HepG2 (cell line): ENCODE measurements at regions not wholly inside any gene's neighbourhood (a gene's known extent, or its start where the extent isn't known, plus 50 kb on each side); places are given as distances from the start of the nearest gene placed in this dataset.

Source experiments
- ATAC-seq: fragments of 200-7000 bp; cut with Tn5 transposase; 3 replicates; pipeline ENCODE4 v1.9.1; 2020; ENCODE audit warnings: mild to moderate bottlenecking, moderate library complexity
- BruUV-seq: library from RNA; stranded (reverse); fragments of 400-500 nt; replicated peaks from 2 replicates; lab custom pipeline; 2021; lab: Mats Ljungman, UMichigan
- CTCF ChIA-PET: fragments of 300-600 bp; formaldehyde crosslinking; extraction: SDS; loops from one replicate; lab custom pipeline; 2021; ENCODE audit warnings: low total read pairs, inconsistent platforms, low intra/inter-chr PET ratio; lab: Yijun Ruan, JAX
- POLR2A ChIA-PET: fragments of 350-600 bp; sonication (Branson Sonifier 250); formaldehyde crosslinking; loops from one replicate; lab custom pipeline; 2020; ENCODE audit warnings: antibody characterized with exemption, inconsistent platforms; lab: Yijun Ruan, JAX
- DNase-seq: peaks from one replicate; pipeline ENCODE4 v3.0.0-alpha.2; 2015; ENCODE audit warnings: low spot score
- FAIRE-seq: peaks from 3 replicates; lab custom pipeline; 2011; peaks lifted over from hg19 to GRCh38; lab: Jason Lieb, UNC
- H2AFZ ChIP-seq: one replicate; pipeline ENCODE4 v1.6.1; 2011; ENCODE audit warnings: low read length, inconsistent platforms
- H3K27ac ChIP-seq: fragments of 300-600 bp; 3 replicates; pipeline ENCODE4 v1.8.0; 2011; ENCODE audit warnings: mixed run types, mild to moderate bottlenecking, mixed read lengths, low read length, inconsistent platforms; ENCODE audit not compliant: insufficient read depth; ENCODE audit errors: extremely low read length
- H3K27me3 ChIP-seq, 2 experiments: fragments of 200-600 bp in 1 of 2; 2 replicates in 1 of 2; 3 replicates in 1 of 2; pipeline versions ENCODE4 v1.6.0 to v1.8.0; 2011; ENCODE audit warnings: low read length in 2 of 2, mild to moderate bottlenecking in 2 of 2, moderate library complexity in 2 of 2, inconsistent platforms in 1 of 2; ENCODE audit not compliant: insufficient read depth in 2 of 2, control insufficient read depth in 1 of 2
- H3K36me3 ChIP-seq, 2 experiments: fragments of 200-600 bp in 1 of 2; replicated peaks in 1 of 2; 2 replicates in 1 of 2; 3 replicates in 1 of 2; pipeline versions ENCODE4 v1.5.1 to v1.8.0; 2011; ENCODE audit warnings: low read length in 2 of 2, inconsistent platforms in 1 of 2; ENCODE audit not compliant: insufficient read depth in 2 of 2, control insufficient read depth in 1 of 2
- H3K4me1 ChIP-seq: 2 replicates; pipeline ENCODE4 v1.5.1; 2012; ENCODE audit warnings: low read length, inconsistent platforms; ENCODE audit not compliant: insufficient read depth
- H3K4me2 ChIP-seq: 2 replicates; pipeline ENCODE4 v1.6.0; 2011; ENCODE audit warnings: low read depth, low read length, inconsistent platforms
- H3K4me3 ChIP-seq, 3 experiments: fragments of 200-600 bp in 1 of 3; sonication (generic), shearing (Covaris generic) in 1 of 3; replicated peaks in 1 of 3; 2 replicates each; pipeline ENCODE4 v1.5.1; 2011 to 2016; ENCODE audit warnings: low read length in 3 of 3, inconsistent platforms in 2 of 3, low read depth in 2 of 3, mild to moderate bottlenecking in 2 of 3, control low read depth in 1 of 3, mixed read lengths in 1 of 3; ENCODE audit not compliant: insufficient read depth in 1 of 3
- H3K79me2 ChIP-seq: one replicate; pipeline ENCODE4 v1.6.1; 2011; ENCODE audit warnings: low read length, inconsistent platforms; ENCODE audit not compliant: insufficient read depth
- H3K9ac ChIP-seq: 2 replicates; pipeline ENCODE4 v1.6.0; 2011; ENCODE audit warnings: mild to moderate bottlenecking, low read depth, low read length, inconsistent platforms; ENCODE audit not compliant: insufficient read depth
- H3K9me3 ChIP-seq: 2 replicates; pipeline ENCODE4 v1.5.1; 2012; ENCODE audit warnings: mild to moderate bottlenecking, low read length
- H4K20me1 ChIP-seq: 2 replicates; pipeline ENCODE4 v1.6.0; 2011; ENCODE audit warnings: inconsistent platforms, mild to moderate bottlenecking, low read length, moderate library complexity; ENCODE audit not compliant: insufficient read depth
- CEBPG ChIP-seq: IDR thresholded peaks from 2 replicates; pipeline ENCODE4 v1.6.1; 2016
- CTCF ChIP-seq: sonication (generic); formaldehyde crosslinking; IDR thresholded peaks from 2 replicates; pipeline ENCODE4 v1.5.0; 2020; ENCODE audit warnings: mild to moderate bottlenecking, missing genetic modification reagents, moderate library complexity
- ETV5 ChIP-seq: IDR thresholded peaks from 2 replicates; pipeline ENCODE4 v1.6.1; 2018; ENCODE audit warnings: missing biosample characterization, missing genetic modification reagents, inconsistent platforms, borderline replicate concordance
- MED8 ChIP-seq: sonication (generic); formaldehyde crosslinking; IDR thresholded peaks from 2 replicates; pipeline ENCODE4 v1.8.1; 2023; ENCODE audit warnings: mild to moderate bottlenecking, missing genetic modification reagents; ENCODE audit not compliant: insufficient replicate concordance
- SMC3 ChIP-seq: IDR thresholded peaks from 2 replicates; pipeline ENCODE4 v1.6.1; 2011; ENCODE audit warnings: low read length, improper control_type of control experiment
- STAG1 ChIP-seq: sonication (generic); formaldehyde crosslinking; IDR thresholded peaks from 2 replicates; pipeline ENCODE4 v1.4.0; 2020; ENCODE audit warnings: missing genetic modification reagents
- ZNF496 ChIP-seq: sonication (generic); formaldehyde crosslinking; IDR thresholded peaks from 2 replicates; pipeline ENCODE4 v1.8.1; 2023; ENCODE audit warnings: mild to moderate bottlenecking, moderate library complexity, missing genetic modification reagents; ENCODE audit not compliant: insufficient replicate concordance
- ZNF563 ChIP-seq: sonication (generic); formaldehyde crosslinking; IDR thresholded peaks from 2 replicates; pipeline ENCODE4 v1.8.0; 2022; ENCODE audit warnings: mild to moderate bottlenecking, moderate library complexity, missing genetic modification reagents
- ZNF775 ChIP-seq: sonication (generic); formaldehyde crosslinking; IDR thresholded peaks from 2 replicates; pipeline ENCODE4 v1.4.0; 2020; ENCODE audit warnings: missing genetic modification reagents, mild to moderate bottlenecking, moderate library complexity, borderline replicate concordance
- ZNF83 ChIP-seq: sonication (generic); formaldehyde crosslinking; IDR thresholded peaks from 2 replicates; pipeline ENCODE4 v1.4.0; 2020; ENCODE audit warnings: missing genetic modification reagents, mild to moderate bottlenecking, borderline replicate concordance
- WGBS: methylation state at CpG from one replicate; pipeline ENCODE4 v1.1.6; 2017; ENCODE audit warnings: low lambda C conversion rate; 5-methylcytosine and 5-hydroxymethylcytosine counted together
- in situ Hi-C: cut with HindIII; loops from 2 replicates; pipeline ENCODE4 v1.10.0; 2017; ENCODE audit warnings: low pct_unique_long_range_greater_than_20kb; ENCODE audit not compliant: extremely low pct_ligation_motif_present
- intact Hi-C: fragments of 100-400 bp; cut with micrococcal nuclease; formaldehyde crosslinking; loops from one replicate; pipeline ENCODE4 v1.10.0; 2022; ENCODE audit not compliant: unreplicated experiment

- Histone ChIP-seq H3K9ac (no peak overlapping the region), H3K27me3 (no peaks in the 10 kb centered on the region), H4K20me1 (no peaks in the 10 kb centered on the region), H3K79me2 (no peaks in the 10 kb centered on the region), H3K36me3 (no peaks in the 10 kb centered on the region), H3K9me3 (no peaks in the 10 kb centered on the region), H3K4me3 (no peak overlapping the region), H3K27ac (no peak overlapping the region), H2AFZ (no peak overlapping the region), H3K4me1 (no peaks in the 10 kb centered on the region), H3K4me2 (no peak overlapping the region)
- in situ Hi-C loops = no loop called here
- no peak for DNase-seq
- no peak for ATAC-seq
- BruUV-seq = no TSS peak
- ChIA-PET CTCF (no interaction called here), POLR2A (no interaction called here)
- no peak for FAIRE-seq
- TF ChIP-seq CEBPG (CRISPR knock-in tag) = no peak
- no peak for TF ChIP-seq MED8 (CRISPR knock-in tag)
- TF ChIP-seq ZNF83 (CRISPR knock-in tag) = no peak
- no peak for TF ChIP-seq ZNF563
- WGBS = 21% methylated on average over 2 of the region's 3 CpGs
- intact Hi-C loops = loop anchor here (5.0 to 10.0 kb wide), 3 partner anchors 119 to 287 kb away; partner anchors contain the start of gene AP1S2
These were observed 119.3 kb upstream of the AP1S2 start for GRCh38 chrX:15973946-15974345.

- no TSS peak for BruUV-seq
- intact Hi-C loops (loop anchor here (5.0 to 10.0 kb wide), 3 partner anchors 118 to 286 kb away; partner anchors contain the start of gene AP1S2), in situ Hi-C loops (no loop called here)
- no peaks in the 10 kb centered on the region for H3K79me2 ChIP-seq
- ATAC-seq = peak; percentile 74
- no peak overlapping the region for H3K9ac ChIP-seq
- no peaks in the 10 kb centered on the region for H3K36me3 ChIP-seq
- ChIA-PET CTCF (no interaction called here), POLR2A (no interaction called here)
- no peaks in the 10 kb centered on the region for H3K4me1 ChIP-seq
- peak; percentile 39 for FAIRE-seq
- WGBS = no CpG with 5 or more reads among the region's 2 CpGs
- no peaks in the 10 kb centered on the region for H3K27me3 ChIP-seq
- peak; percentile 16 for DNase-seq
- TF ChIP-seq ETV5 (CRISPR knock-in tag) (no peak), CTCF (CRISPR knock-in tag) (peak; percentile 69), ZNF496 (CRISPR knock-in tag) (no peak), SMC3 (peak; percentile 29; the same call in 1 of the 2 replicates), STAG1 (CRISPR knock-in tag) (peak; percentile 59), ZNF775 (CRISPR knock-in tag) (no peak)
- no peak overlapping the region for H3K4me3 ChIP-seq
- H3K9me3 ChIP-seq = no peaks in the 10 kb centered on the region
- no peak overlapping the region for H3K4me2 ChIP-seq
- H3K27ac ChIP-seq = no peak overlapping the region
- no peak overlapping the region for H2AFZ ChIP-seq
- H4K20me1 ChIP-seq = no peaks in the 10 kb centered on the region
These were observed 118.7 kb upstream of the AP1S2 start for GRCh38 chrX:15973299-15973698.
